ENCODE measurements at regions not wholly inside any gene's neighbourhood (a gene's known extent, or its start where the extent isn't known, plus 50 kb on each side); places are given as distances from the start of the nearest gene placed in this dataset.

- Histone ChIP-seq H3K9me3 (no peaks in the 10 kb centered on the region; the same call in 1 of the 2 replicates), H3K36me3 (ENCODE audit: control insufficient read depth, insufficient read depth, low read length) (no peaks in the 10 kb centered on the region), H3K4me1 (no peaks in the 10 kb centered on the region), H3K27me3 (replicated peaks; ENCODE audit: control insufficient read depth, insufficient read depth, low read length) (no peaks in the 10 kb centered on the region), H3K4me3 (ENCODE audit: low read depth, low read length) (no peak overlapping the region)
- Mint-ChIP-seq H3K27me3 (ENCODE audit: insufficient read depth, unreplicated experiment) (peaks cover 7% of the 10 kb centered on the region), H3K27ac (ENCODE audit: unreplicated experiment) (no peak overlapping the region), H3K4me1 (ENCODE audit: low read depth, unreplicated experiment) (no peaks in the 10 kb centered on the region), H3K36me3 (ENCODE audit: insufficient read depth, unreplicated experiment) (no peaks in the 10 kb centered on the region), H3K9me3 (ENCODE audit: unreplicated experiment) (no peaks in the 10 kb centered on the region), H3K4me3 (ENCODE audit: unreplicated experiment) (no peak overlapping the region)
- intact Hi-C loops (cut with micrococcal nuclease; ENCODE audit: unreplicated experiment) = no loop called here
- DNase-seq = no peak
- CTCF ChIA-PET = no interaction called here
- no TSS peak for BruUV-seq (replicated peaks)
- TF ChIP-seq CTCF (IDR thresholded peaks at IDR 0.05; ENCODE audit: insufficient read depth in 1 of 2, low read depth in 1 of 2, low read length in 1 of 2, severe bottlenecking in 1 of 2, unreplicated experiment in 1 of 2) = no peak
- POLR2A ChIA-PET = no interaction called here
These were observed 100.2 kb upstream of the REG3G start for GRCh38 chr2:78925258-78925657.

GRCh38 chr2:78928502-78928901 lies 97.0 kb upstream of the REG3G start:
- H3K27me3 ChIP-seq (replicated peaks; ENCODE audit: control insufficient read depth, insufficient read depth, low read length) = no peaks in the 10 kb centered on the region; the same call in 1 of the 2 replicates
- H3K4me3 Mint-ChIP-seq (ENCODE audit: unreplicated experiment) = no peak overlapping the region

GRCh38 chr2:78940998-78941397 lies 84.5 kb upstream of the REG3G start:
- DNase-seq = no peak
- Mint-ChIP-seq H3K4me1 (ENCODE audit: low read depth, unreplicated experiment) (no peaks in the 10 kb centered on the region), H3K9me3 (ENCODE audit: unreplicated experiment) (no peaks in the 10 kb centered on the region), H3K27ac (ENCODE audit: unreplicated experiment) (no peak overlapping the region), H3K27me3 (ENCODE audit: insufficient read depth, unreplicated experiment) (peaks cover 8% of the 10 kb centered on the region), H3K4me3 (ENCODE audit: unreplicated experiment) (no peak overlapping the region), H3K36me3 (ENCODE audit: insufficient read depth, unreplicated experiment) (no peaks in the 10 kb centered on the region)
- Histone ChIP-seq H3K27me3 (replicated peaks; ENCODE audit: control insufficient read depth, insufficient read depth, low read length) (no peaks in the 10 kb centered on the region), H3K9me3 (0 out of 2 replicates have a peak, but pooled peaks cover 3% of the 10 kb centered on the region), H3K4me3 (ENCODE audit: low read depth, low read length) (no peak overlapping the region), H3K4me1 (no peaks in the 10 kb centered on the region), H3K36me3 (ENCODE audit: control insufficient read depth, insufficient read depth, low read length) (no peaks in the 10 kb centered on the region)
- intact Hi-C loops (cut with micrococcal nuclease; ENCODE audit: unreplicated experiment) = no loop called here
- no peak for TF ChIP-seq CTCF (IDR thresholded peaks at IDR 0.05; ENCODE audit: insufficient read depth in 1 of 2, low read depth in 1 of 2, low read length in 1 of 2, severe bottlenecking in 1 of 2, unreplicated experiment in 1 of 2)
- no TSS peak for BruUV-seq (replicated peaks)
- CTCF ChIA-PET = no interaction called here
- POLR2A ChIA-PET = no interaction called here

More at GRCh38 chr2:78928502-78928901, 97.0 kb upstream of the REG3G start:
- Histone ChIP-seq H3K4me1 (no peaks in the 10 kb centered on the region), H3K36me3 (ENCODE audit: control insufficient read depth, insufficient read depth, low read length) (no peaks in the 10 kb centered on the region), H3K4me3 (ENCODE audit: low read depth, low read length) (no peak overlapping the region), H3K9me3 (no peaks in the 10 kb centered on the region; the same call in 1 of the 2 replicates)
- no peak for TF ChIP-seq CTCF (IDR thresholded peaks at IDR 0.05; ENCODE audit: insufficient read depth in 1 of 2, low read depth in 1 of 2, low read length in 1 of 2, severe bottlenecking in 1 of 2, unreplicated experiment in 1 of 2)
- ChIA-PET POLR2A (no interaction called here), CTCF (no interaction called here)
- intact Hi-C loops (cut with micrococcal nuclease; ENCODE audit: unreplicated experiment) = no loop called here
- DNase-seq = no peak
- H3K36me3 Mint-ChIP-seq (ENCODE audit: insufficient read depth, unreplicated experiment) = no peaks in the 10 kb centered on the region
- H3K27ac Mint-ChIP-seq (ENCODE audit: unreplicated experiment) = no peak overlapping the region
- H3K27me3 Mint-ChIP-seq (ENCODE audit: insufficient read depth, unreplicated experiment) = peaks cover 11% of the 10 kb centered on the region
- BruUV-seq (replicated peaks) = no TSS peak
- no peaks in the 10 kb centered on the region for H3K4me1 Mint-ChIP-seq (ENCODE audit: low read depth, unreplicated experiment)
- no peaks in the 10 kb centered on the region for H3K9me3 Mint-ChIP-seq (ENCODE audit: unreplicated experiment)
